GM12872 (cell line): ENCODE measurements at regions not wholly inside any gene's neighbourhood (a gene's known extent, or its start where the extent isn't known, plus 50 kb on each side); places are given as distances from the start of the nearest gene placed in this dataset.

Experiments
- CTCF ChIP-seq: IDR thresholded peaks from 3 replicates; pipeline ENCODE4 v1.5.1; 2011; ENCODE audit warnings: low read depth, mild to moderate bottlenecking, low read length, moderate library complexity; ENCODE audit not compliant: insufficient read depth

- no peak for TF ChIP-seq CTCF
These were observed 642.9 kb downstream of the AMY1C start for GRCh38 chr1:104392552-104392951.

- TF ChIP-seq CTCF = no peak
These were observed 652.5 kb downstream of the AMY1C start for GRCh38 chr1:104402178-104402577.

- no peak for TF ChIP-seq CTCF
These were observed 654.2 kb downstream of the AMY1C start for GRCh38 chr1:104403883-104404282.

GRCh38 chr1:104406728-104407127, 657.0 kb downstream of the AMY1C start:
- TF ChIP-seq CTCF = no peak

- TF ChIP-seq CTCF = no peak
These were observed 658.6 kb downstream of the AMY1C start for GRCh38 chr1:104408268-104408667.

- TF ChIP-seq CTCF = no peak
These were observed 685.6 kb downstream of the AMY1C start for GRCh38 chr1:104435255-104435654.

- TF ChIP-seq CTCF = no peak
These were observed 690.3 kb downstream of the AMY1C start for GRCh38 chr1:104440011-104440410.

GRCh38 chr1:104456724-104457123, 707.0 kb downstream of the AMY1C start:
- no peak for TF ChIP-seq CTCF
